OCI-M1 (cell line): ENCODE measurements at regions not wholly inside any gene's neighbourhood (a gene's known extent, or its start where the extent isn't known, plus 50 kb on each side); places are given as distances from the start of the nearest gene placed in this dataset.
A peak's percentile ranks its signal among the peaks of the same experiment; 100 is the strongest.
"Not testable (repeated sequence)": the region's sequence is repeated elsewhere in the genome, so short reads cannot be mapped to it uniquely, and the experiment has no call there.

Experiments
- DNase-seq: peaks from one replicate; lab custom pipeline; 2025; lab: John Stamatoyannopoulos, UW

GRCh38 chr6:112504621-112505020, 157.5 kb downstream of the RFPL4B start:
- DNase-seq = no peak

GRCh38 chr6:112511441-112511840, 164.3 kb downstream of the RFPL4B start:
- DNase-seq = no peak

GRCh38 chr6:112513175-112513574, 166.0 kb downstream of the RFPL4B start:
- no peak for DNase-seq

GRCh38 chr6:112522587-112522986, 175.5 kb downstream of the RFPL4B start:
- DNase-seq = peak; percentile 63

- DNase-seq = no peak
Observed at GRCh38 chr6:112524071-112524470, 176.9 kb downstream of the RFPL4B start.

GRCh38 chr6:112525749-112526148, 178.6 kb downstream of the RFPL4B start:
- no peak for DNase-seq

GRCh38 chr6:112526594-112526993, 179.5 kb downstream of the RFPL4B start:
- DNase-seq = no peak

- not testable (repeated sequence) for DNase-seq
Observed at GRCh38 chr6:112528306-112528705, 181.2 kb downstream of the RFPL4B start.

GRCh38 chr6:112535816-112536215, 188.7 kb downstream of the RFPL4B start:
- no peak for DNase-seq

- no peak for DNase-seq
Observed at GRCh38 chr6:112539355-112539754, 192.2 kb downstream of the RFPL4B start.

GRCh38 chr6:112541847-112542246, 194.7 kb downstream of the RFPL4B start:
- DNase-seq = peak; percentile 27

GRCh38 chr6:112547321-112548085, 200.4 kb downstream of the RFPL4B start:
- not testable (repeated sequence) for DNase-seq

GRCh38 chr6:112549749-112550148, 202.6 kb downstream of the RFPL4B start:
- no peak for DNase-seq

- DNase-seq = no peak
Observed at GRCh38 chr6:112557435-112557834, 210.3 kb downstream of the RFPL4B start.

- no peak for DNase-seq
Observed at GRCh38 chr6:112557961-112558360, 210.8 kb downstream of the RFPL4B start.

- DNase-seq = peak; percentile 58
Observed at GRCh38 chr6:112560651-112561050, 213.5 kb downstream of the RFPL4B start.

GRCh38 chr6:112562301-112563231, 215.4 kb downstream of the RFPL4B start:
- DNase-seq = peak; percentile 23

- DNase-seq = no peak
Observed at GRCh38 chr6:112563368-112563767, 216.2 kb downstream of the RFPL4B start.

GRCh38 chr6:112568066-112568465, 220.9 kb downstream of the RFPL4B start:
- no peak for DNase-seq

GRCh38 chr6:112571488-112572270, 224.5 kb downstream of the RFPL4B start:
- DNase-seq = no peak

GRCh38 chr6:112574190-112574589, 227.1 kb downstream of the RFPL4B start:
- DNase-seq = no peak

GRCh38 chr6:112575309-112575834, 228.2 kb downstream of the RFPL4B start:
- no peak for DNase-seq
